ENCODE measurements at regions not wholly inside any gene's neighbourhood (a gene's known extent, or its start where the extent isn't known, plus 50 kb on each side); places are given as distances from the start of the nearest gene placed in this dataset.
"Not testable (repeated sequence)": the region's sequence is repeated elsewhere in the genome, so short reads cannot be mapped to it uniquely, and the experiment has no call there.

DNA sequence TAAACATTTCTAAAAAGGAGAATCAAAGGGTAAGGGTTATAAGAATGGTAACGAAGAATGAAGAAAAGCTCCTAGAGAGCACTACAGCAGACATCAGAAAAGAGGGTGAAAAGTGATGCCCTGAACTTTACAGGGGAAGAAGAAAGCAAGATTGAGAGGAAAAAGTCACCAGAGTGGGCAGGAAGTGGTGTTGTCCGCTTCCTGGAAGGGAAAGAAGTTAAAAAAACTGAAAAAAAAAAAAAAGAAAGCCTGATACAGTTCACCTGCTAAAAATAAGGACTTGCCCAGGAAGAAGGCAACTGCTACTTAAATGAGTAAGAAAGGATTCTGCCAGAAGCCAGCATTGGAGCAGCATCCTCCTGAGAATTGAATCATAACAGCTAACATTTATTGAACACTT is 330.1 kb upstream of the PHF14 start:
- TF ChIP-seq, protein P1, sequence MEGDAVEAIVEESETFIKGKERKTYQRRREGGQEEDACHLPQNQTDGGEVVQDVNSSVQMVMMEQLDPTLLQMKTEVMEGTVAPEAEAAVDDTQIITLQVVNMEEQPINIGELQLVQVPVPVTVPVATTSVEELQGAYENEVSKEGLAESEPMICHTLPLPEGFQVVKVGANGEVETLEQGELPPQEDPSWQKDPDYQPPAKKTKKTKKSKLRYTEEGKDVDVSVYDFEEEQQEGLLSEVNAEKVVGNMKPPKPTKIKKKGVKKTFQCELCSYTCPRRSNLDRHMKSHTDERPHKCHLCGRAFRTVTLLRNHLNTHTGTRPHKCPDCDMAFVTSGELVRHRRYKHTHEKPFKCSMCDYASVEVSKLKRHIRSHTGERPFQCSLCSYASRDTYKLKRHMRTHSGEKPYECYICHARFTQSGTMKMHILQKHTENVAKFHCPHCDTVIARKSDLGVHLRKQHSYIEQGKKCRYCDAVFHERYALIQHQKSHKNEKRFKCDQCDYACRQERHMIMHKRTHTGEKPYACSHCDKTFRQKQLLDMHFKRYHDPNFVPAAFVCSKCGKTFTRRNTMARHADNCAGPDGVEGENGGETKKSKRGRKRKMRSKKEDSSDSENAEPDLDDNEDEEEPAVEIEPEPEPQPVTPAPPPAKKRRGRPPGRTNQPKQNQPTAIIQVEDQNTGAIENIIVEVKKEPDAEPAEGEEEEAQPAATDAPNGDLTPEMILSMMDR (IDR thresholded peaks at IDR 0.05; ENCODE audit: borderline replicate concordance, insufficient read depth, low read depth, low read length) = no peak
- no peak overlapping the region for H3K4me3 ChIP-seq (ENCODE audit: low read depth, low read length)

DNA sequence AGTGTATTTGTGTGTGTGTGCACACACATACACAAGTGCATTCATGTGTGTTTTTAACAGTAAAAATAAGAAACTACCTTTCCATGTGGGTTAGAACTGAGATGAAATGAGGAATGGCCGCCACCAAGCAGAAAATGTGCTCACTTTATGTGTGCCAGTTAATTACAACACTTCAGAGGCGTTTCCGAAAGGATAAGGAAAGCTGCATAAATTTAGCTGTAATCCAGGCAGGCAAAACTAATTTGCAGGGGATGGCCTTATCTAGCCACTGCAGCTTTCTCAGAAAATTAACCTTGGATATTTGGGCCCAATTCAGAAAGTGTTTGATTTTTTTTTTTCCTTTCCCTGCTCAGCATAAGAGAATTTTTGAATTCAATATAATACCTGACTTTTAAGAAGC is 328.8 kb upstream of the PHF14 start:
- TF ChIP-seq, protein P1 (IDR thresholded peaks at IDR 0.05; ENCODE audit: borderline replicate concordance, insufficient read depth, low read depth, low read length) = no peak
- no peak overlapping the region for H3K4me3 ChIP-seq (ENCODE audit: low read depth, low read length)

DNA sequence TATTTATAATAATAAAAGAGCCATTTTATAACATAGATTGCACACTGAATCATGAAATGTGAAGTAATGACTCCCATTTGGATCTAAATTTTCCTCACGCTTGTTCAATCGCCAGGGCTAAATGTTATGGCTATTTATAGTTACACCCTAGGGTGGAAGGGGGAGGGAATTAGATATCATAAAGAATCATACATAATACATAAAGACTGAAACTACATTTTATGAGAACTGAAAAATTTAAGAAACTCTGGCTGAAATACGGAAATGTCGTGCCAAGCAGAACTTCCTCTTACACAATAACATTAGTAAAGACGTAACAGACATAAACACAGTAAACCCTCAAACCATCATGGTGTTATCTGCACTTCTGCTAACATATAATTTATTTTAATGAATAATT is 327.5 kb upstream of the PHF14 start:
- TF ChIP-seq, protein P1 (IDR thresholded peaks at IDR 0.05; ENCODE audit: borderline replicate concordance, insufficient read depth, low read depth, low read length) = no peak
- H3K4me3 ChIP-seq (ENCODE audit: low read depth, low read length) = no peak overlapping the region

DNA sequence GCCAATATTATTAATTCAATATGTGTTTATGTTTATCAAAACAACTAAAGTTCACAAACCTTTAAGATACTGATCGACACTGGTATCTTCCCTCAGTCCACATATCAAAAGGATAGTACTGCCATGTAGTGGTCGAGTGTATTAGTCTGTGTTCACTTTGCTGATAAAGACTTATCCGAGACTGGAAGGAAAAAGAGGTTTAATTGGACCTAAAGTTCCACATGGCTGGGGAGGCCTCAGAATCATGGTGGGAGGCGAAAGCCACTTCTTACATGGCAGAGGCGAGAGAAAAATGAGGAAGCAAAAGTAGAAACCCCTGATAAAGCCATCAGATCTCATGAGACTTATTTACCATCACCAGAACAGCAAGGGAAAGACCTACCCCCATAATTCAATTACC is 325.4 kb upstream of the PHF14 start:
- no peak overlapping the region for H3K4me3 ChIP-seq (ENCODE audit: low read depth, low read length)
- TF ChIP-seq, protein P1 (IDR thresholded peaks at IDR 0.05; ENCODE audit: borderline replicate concordance, insufficient read depth, low read depth, low read length) = no peak

DNA sequence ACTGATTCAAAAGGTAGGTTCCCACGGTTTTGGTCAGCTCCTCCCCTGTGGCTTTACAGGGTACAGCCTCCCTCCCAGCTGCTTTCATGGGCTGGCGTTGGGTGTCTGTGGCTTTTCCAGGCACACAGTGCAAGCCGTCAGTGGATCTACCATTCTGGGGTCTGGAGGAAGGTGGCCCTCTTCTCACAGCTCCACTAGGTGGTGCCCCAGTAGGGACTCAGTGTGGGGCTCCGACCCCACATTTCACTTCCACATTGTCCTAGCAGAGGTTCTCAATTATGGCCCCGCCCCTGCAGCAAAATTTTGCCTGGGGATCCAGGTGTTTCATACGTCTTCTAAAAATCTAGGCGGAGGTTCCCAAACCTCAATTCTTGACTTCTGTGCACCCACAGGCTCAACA is 324.6 kb upstream of the PHF14 start:
- H3K4me3 ChIP-seq (ENCODE audit: low read depth, low read length) = not testable (repeated sequence)

DNA sequence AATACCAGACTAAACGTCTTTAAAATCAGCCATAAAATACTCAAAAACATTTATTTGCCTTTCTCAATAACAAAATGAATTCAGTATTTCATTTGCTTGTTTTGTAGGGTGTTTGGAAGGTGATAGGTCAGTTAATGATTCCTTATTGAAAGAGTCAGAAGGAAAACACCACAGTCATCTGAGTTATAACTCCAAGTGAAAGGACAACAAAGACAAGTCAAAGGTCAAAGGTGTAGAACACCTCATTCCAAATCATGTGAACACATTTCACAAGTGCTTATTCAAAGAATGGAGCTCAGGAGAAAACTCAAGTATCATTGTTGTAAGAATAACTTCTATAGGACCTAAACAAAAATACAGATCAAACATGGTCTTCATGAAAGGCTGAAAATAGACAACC is 318.6 kb upstream of the PHF14 start:
- TF ChIP-seq, protein P1 (IDR thresholded peaks at IDR 0.05; ENCODE audit: borderline replicate concordance, insufficient read depth, low read depth, low read length) = no peak
- H3K4me3 ChIP-seq (ENCODE audit: low read depth, low read length) = no peak overlapping the region

DNA sequence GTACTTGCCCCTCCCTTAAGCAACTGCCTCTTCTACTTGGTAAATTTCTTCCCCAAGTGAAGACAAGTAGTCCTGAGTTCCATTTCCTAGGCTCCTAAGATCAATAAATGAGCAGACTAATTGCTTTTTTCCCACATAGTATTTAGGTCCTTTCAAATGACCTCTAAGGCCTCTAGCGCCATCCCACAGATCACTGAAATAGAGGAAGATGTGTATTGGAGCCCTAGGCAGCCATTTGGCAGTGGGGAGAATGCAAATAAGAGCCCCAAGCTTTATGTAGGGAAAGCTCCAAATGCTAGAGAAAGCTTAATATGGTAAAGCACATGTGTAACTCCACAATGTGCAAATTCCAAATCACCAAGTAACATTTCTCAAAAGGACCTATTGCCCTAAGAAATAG is 316.5 kb upstream of the PHF14 start:
- H3K4me3 ChIP-seq (ENCODE audit: low read depth, low read length) = no peak overlapping the region
- TF ChIP-seq, protein P1 (IDR thresholded peaks at IDR 0.05; ENCODE audit: borderline replicate concordance, insufficient read depth, low read depth, low read length) = no peak

DNA sequence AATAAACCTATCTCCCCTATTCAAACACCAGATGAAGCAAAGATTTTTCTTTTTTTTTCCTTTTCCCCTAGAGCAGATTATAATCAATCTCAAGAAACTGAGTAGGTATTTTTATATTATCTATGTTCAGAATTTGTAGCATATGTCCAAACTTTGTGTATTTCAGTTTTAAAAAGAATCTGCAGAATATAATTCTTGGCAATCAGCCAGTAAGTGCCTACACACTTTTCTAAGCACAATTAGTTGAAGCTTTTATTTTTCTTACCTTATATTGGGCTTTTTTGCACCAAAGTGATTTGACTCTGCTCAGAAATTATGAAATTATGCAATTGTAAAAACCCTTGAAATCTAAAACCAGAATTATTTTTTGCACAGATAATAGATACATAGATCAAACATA is 315.8 kb upstream of the PHF14 start:
- H3K4me3 ChIP-seq (ENCODE audit: low read depth, low read length) = no peak overlapping the region
- TF ChIP-seq, protein P1 (IDR thresholded peaks at IDR 0.05; ENCODE audit: borderline replicate concordance, insufficient read depth, low read depth, low read length) = no peak
